ENCODE measurements at regions not wholly inside any gene's neighbourhood (a gene's known extent, or its start where the extent isn't known, plus 50 kb on each side); places are given as distances from the start of the nearest gene placed in this dataset.

- DNase-seq: no peak
Measured at GRCh38 chr5:29794141-29794787, 1399.2 kb upstream of the CDH6 start.

GRCh38 chr5:29790281-29790680 lies 1403.2 kb upstream of the CDH6 start:
- no peak for DNase-seq

- no peak for DNase-seq
Measured at GRCh38 chr5:29780401-29780800, 1413.1 kb upstream of the CDH6 start.

GRCh38 chr5:29779141-29779540 lies 1414.3 kb upstream of the CDH6 start:
- DNase-seq: no peak

GRCh38 chr5:29777373-29777772 lies 1416.1 kb upstream of the CDH6 start:
- DNase-seq: no peak

GRCh38 chr5:29770936-29771335 lies 1422.5 kb upstream of the CDH6 start:
- DNase-seq: no peak

GRCh38 chr5:29769474-29769873 lies 1424.0 kb upstream of the CDH6 start:
- no peak for DNase-seq

- no peak for DNase-seq
Measured at GRCh38 chr5:29758986-29759421, 1434.5 kb upstream of the CDH6 start.

GRCh38 chr5:29750453-29750852 lies 1443.0 kb upstream of the CDH6 start:
- no peak for DNase-seq

GRCh38 chr5:29744618-29745017 lies 1448.9 kb upstream of the CDH6 start:
- DNase-seq: no peak

- no peak for DNase-seq
Measured at GRCh38 chr5:29720954-29721353, 1472.5 kb upstream of the CDH6 start.

- no peak for DNase-seq
Measured at GRCh38 chr5:29719171-29719570, 1474.3 kb upstream of the CDH6 start.

- no peak for DNase-seq
Measured at GRCh38 chr5:29715167-29715566, 1478.3 kb upstream of the CDH6 start.

GRCh38 chr5:29702875-29703274 lies 1490.6 kb upstream of the CDH6 start:
- DNase-seq: no peak

GRCh38 chr5:29701600-29701999 lies 1491.9 kb upstream of the CDH6 start:
- DNase-seq: no peak

- no peak for DNase-seq
Measured at GRCh38 chr5:29697785-29698414, 1495.6 kb upstream of the CDH6 start.

GRCh38 chr5:29697278-29697677 lies 1496.2 kb upstream of the CDH6 start:
- no peak for DNase-seq

- DNase-seq: no peak
Measured at GRCh38 chr5:29672678-29673077, 1520.8 kb upstream of the CDH6 start.

- no peak for DNase-seq
Measured at GRCh38 chr5:29662876-29663275, 1530.6 kb upstream of the CDH6 start.

GRCh38 chr5:29654954-29655353 lies 1538.5 kb upstream of the CDH6 start:
- no peak for DNase-seq

GRCh38 chr5:29649321-29649720 lies 1544.2 kb upstream of the CDH6 start:
- no peak for DNase-seq

GRCh38 chr5:29642601-29643000 lies 1550.9 kb upstream of the CDH6 start:
- DNase-seq: no peak

- DNase-seq: no peak
Measured at GRCh38 chr5:29614206-29614605, 1579.3 kb upstream of the CDH6 start.

GRCh38 chr5:29588236-29588635 lies 1605.2 kb upstream of the CDH6 start:
- no peak for DNase-seq

GRCh38 chr5:29587832-29588231 lies 1605.7 kb upstream of the CDH6 start:
- DNase-seq: no peak
